IPS DF 6.9 (cell line): ENCODE measurements at regions not wholly inside any gene's neighbourhood (a gene's known extent, or its start where the extent isn't known, plus 50 kb on each side); places are given as distances from the start of the nearest gene placed in this dataset.
A peak's percentile ranks its signal among the peaks of the same experiment; 100 is the strongest.

Experiments used
- DNase-seq: peaks from one replicate; pipeline ENCODE4 v3.0.0-alpha.2; 2013; ENCODE audit warnings: low read depth, low spot score
- H3K27ac ChIP-seq: one replicate; pipeline ENCODE4 v1.5.1; 2013; ENCODE audit warnings: low read length, control low read depth
- H3K27me3 ChIP-seq: 2 replicates; pipeline ENCODE4 v1.6.1; 2013; ENCODE audit warnings: mild to moderate bottlenecking, low read length; ENCODE audit not compliant: control insufficient read depth, insufficient read depth
- H3K36me3 ChIP-seq: 2 replicates; pipeline ENCODE4 v1.6.1; 2013; ENCODE audit warnings: low read length; ENCODE audit not compliant: control insufficient read depth, insufficient read depth
- H3K4me1 ChIP-seq: 2 replicates; pipeline ENCODE4 v1.6.1; 2013; ENCODE audit warnings: low read length; ENCODE audit not compliant: control insufficient read depth, insufficient read depth
- H3K4me3 ChIP-seq: 2 replicates; pipeline ENCODE4 v1.5.1; 2013; ENCODE audit warnings: mild to moderate bottlenecking, low read length
- H3K9me3 ChIP-seq: 2 replicates; pipeline ENCODE4 v1.6.1; 2013; ENCODE audit warnings: low read length, inconsistent platforms; ENCODE audit not compliant: control insufficient read depth, insufficient read depth
- WGBS: extraction: QIAGEN DNeasy Blood & Tissue Kit; methylation state at CpG from one replicate; pipeline ENCODE4 v1.1.7; 2013; ENCODE audit warnings: mixed read lengths, missing lambda C conversion rate; ENCODE audit not compliant: insufficient read length, insufficient coverage; 5-methylcytosine and 5-hydroxymethylcytosine counted together

GRCh38 chr2:5360081-5360480 lies 332.1 kb upstream of the SOX11 start:
- H3K36me3 ChIP-seq: no peaks in the 10 kb centered on the region
- no peak overlapping the region for H3K4me3 ChIP-seq
- H3K27ac ChIP-seq: no peak overlapping the region
- no peaks in the 10 kb centered on the region for H3K4me1 ChIP-seq
- no peaks in the 10 kb centered on the region for H3K9me3 ChIP-seq
- no CpG with 5 or more reads among the region's 9 CpGs for WGBS
- no peaks in the 10 kb centered on the region for H3K27me3 ChIP-seq
- DNase-seq: no peak

- Histone ChIP-seq H3K4me3 (no peak overlapping the region), H3K4me1 (no peaks in the 10 kb centered on the region), H3K27me3 (no peaks in the 10 kb centered on the region), H3K27ac (no peak overlapping the region), H3K9me3 (no peaks in the 10 kb centered on the region), H3K36me3 (no peaks in the 10 kb centered on the region)
- DNase-seq: no peak
- no CpG with 5 or more reads among the region's 4 CpGs for WGBS
Measured at GRCh38 chr2:5364361-5364760, 327.8 kb upstream of the SOX11 start.

GRCh38 chr2:5365871-5366461 lies 326.2 kb upstream of the SOX11 start:
- H3K27ac ChIP-seq: no peak overlapping the region
- no CpG with 5 or more reads among the region's 20 CpGs for WGBS
- no peaks in the 10 kb centered on the region for H3K36me3 ChIP-seq
- H3K4me1 ChIP-seq: no peaks in the 10 kb centered on the region
- DNase-seq: peak; percentile 57
- H3K4me3 ChIP-seq: no peak overlapping the region
- H3K9me3 ChIP-seq: no peaks in the 10 kb centered on the region
- H3K27me3 ChIP-seq: no peaks in the 10 kb centered on the region

GRCh38 chr2:5367321-5367720 lies 324.9 kb upstream of the SOX11 start:
- no CpG with 5 or more reads among the region's 6 CpGs for WGBS
- no peaks in the 10 kb centered on the region for H3K27me3 ChIP-seq

GRCh38 chr2:5368263-5368662 lies 323.9 kb upstream of the SOX11 start:
- DNase-seq: no peak
- no peak overlapping the region for H3K4me3 ChIP-seq

More at GRCh38 chr2:5367321-5367720, 324.9 kb upstream of the SOX11 start:
- Histone ChIP-seq H3K4me3 (no peak overlapping the region), H3K9me3 (no peaks in the 10 kb centered on the region), H3K4me1 (no peaks in the 10 kb centered on the region), H3K36me3 (no peaks in the 10 kb centered on the region), H3K27ac (no peak overlapping the region)
- no peak for DNase-seq

GRCh38 chr2:5369510-5369909 lies 322.7 kb upstream of the SOX11 start:
- no CpG with 5 or more reads among the region's 7 CpGs for WGBS
- Histone ChIP-seq H3K9me3 (no peaks in the 10 kb centered on the region), H3K27me3 (no peaks in the 10 kb centered on the region), H3K27ac (no peak overlapping the region), H3K4me1 (peaks cover 2% of the 10 kb centered on the region; the same call in 1 of the 2 replicates), H3K4me3 (no peak overlapping the region), H3K36me3 (no peaks in the 10 kb centered on the region)
- no peak for DNase-seq

More at GRCh38 chr2:5368263-5368662, 323.9 kb upstream of the SOX11 start:
- H3K9me3 ChIP-seq: no peaks in the 10 kb centered on the region
- WGBS: no CpG with 5 or more reads among the region's 7 CpGs
- no peaks in the 10 kb centered on the region for H3K4me1 ChIP-seq
- H3K27me3 ChIP-seq: no peaks in the 10 kb centered on the region
- no peak overlapping the region for H3K27ac ChIP-seq
- no peaks in the 10 kb centered on the region for H3K36me3 ChIP-seq

- Histone ChIP-seq H3K4me1 (peaks cover 2% of the 10 kb centered on the region; the same call in 1 of the 2 replicates), H3K9me3 (no peaks in the 10 kb centered on the region), H3K27ac (no peak overlapping the region), H3K27me3 (no peaks in the 10 kb centered on the region), H3K4me3 (no peak overlapping the region), H3K36me3 (no peaks in the 10 kb centered on the region)
- DNase-seq: no peak
- WGBS: no CpG with 5 or more reads among the region's 5 CpGs
Measured at GRCh38 chr2:5370158-5370557, 322.0 kb upstream of the SOX11 start.

GRCh38 chr2:5372141-5372540 lies 320.0 kb upstream of the SOX11 start:
- WGBS: no CpG with 5 or more reads among the region's 6 CpGs
- Histone ChIP-seq H3K9me3 (no peaks in the 10 kb centered on the region), H3K4me1 (peaks cover 2% of the 10 kb centered on the region; the same call in 1 of the 2 replicates), H3K27ac (no peak overlapping the region), H3K4me3 (no peak overlapping the region), H3K27me3 (no peaks in the 10 kb centered on the region), H3K36me3 (no peaks in the 10 kb centered on the region)
- no peak for DNase-seq

GRCh38 chr2:5373200-5373599 lies 319.0 kb upstream of the SOX11 start:
- no peaks in the 10 kb centered on the region for H3K27me3 ChIP-seq
- no peaks in the 10 kb centered on the region for H3K9me3 ChIP-seq
- H3K4me3 ChIP-seq: no peak overlapping the region; the same call in 1 of the 2 replicates
- peak; percentile 50 for DNase-seq
- H3K27ac ChIP-seq: peak overlapping the region; percentile 25
- H3K4me1 ChIP-seq: peaks cover 2% of the 10 kb centered on the region; the same call in 1 of the 2 replicates
- WGBS: no CpG with 5 or more reads among the region's 6 CpGs
- H3K36me3 ChIP-seq: no peaks in the 10 kb centered on the region

- Histone ChIP-seq H3K27ac (no peak overlapping the region), H3K36me3 (no peaks in the 10 kb centered on the region), H3K27me3 (no peaks in the 10 kb centered on the region), H3K4me1 (peaks cover 2% of the 10 kb centered on the region; the same call in 1 of the 2 replicates), H3K4me3 (no peak overlapping the region), H3K9me3 (no peaks in the 10 kb centered on the region)
- no CpG with 5 or more reads among the region's 10 CpGs for WGBS
- DNase-seq: no peak
Measured at GRCh38 chr2:5374762-5375161, 317.4 kb upstream of the SOX11 start.

- peaks cover 2% of the 10 kb centered on the region; the same call in 1 of the 2 replicates for H3K4me1 ChIP-seq
- no peaks in the 10 kb centered on the region for H3K36me3 ChIP-seq
- no peaks in the 10 kb centered on the region for H3K27me3 ChIP-seq
- no peak overlapping the region for H3K4me3 ChIP-seq
- H3K9me3 ChIP-seq: no peaks in the 10 kb centered on the region
- no CpG with 5 or more reads among the region's 2 CpGs for WGBS
- no peak for DNase-seq
- H3K27ac ChIP-seq: no peak overlapping the region
Measured at GRCh38 chr2:5377323-5377722, 314.9 kb upstream of the SOX11 start.
